T-helper 17 cell (primary cell): ENCODE measurements at regions not wholly inside any gene's neighbourhood (a gene's known extent, or its start where the extent isn't known, plus 50 kb on each side); places are given as distances from the start of the nearest gene placed in this dataset.

Experiments
- ATAC-seq: fragments of 150-1000 bp; cut with Tn5 transposase; 2 replicates; pipeline ENCODE4 v1.10.0; 2021; ENCODE audit warnings: mild to moderate bottlenecking, moderate library complexity
- DNase-seq, 3 donors: peaks; one replicate each; pipeline versions ENCODE4 v3.0.0 to v3.0.0-alpha.2; 2020 to 2021
- H3K9me3 ChIP-seq: one replicate; pipeline ENCODE4 v1.7.0; 2013; ENCODE audit warnings: low read length, mild to moderate bottlenecking; ENCODE audit not compliant: control insufficient read depth, poor library complexity, severe bottlenecking
- H3K27ac Mint-ChIP-seq: one replicate; pipeline ENCODE4 v1.8.0; 2022; ENCODE audit warnings: mild to moderate bottlenecking, moderate library complexity, mixed read lengths
- H3K27me3 Mint-ChIP-seq: one replicate; pipeline ENCODE4 v1.8.0; 2022; ENCODE audit warnings: mixed read lengths
- H3K36me3 Mint-ChIP-seq: one replicate; pipeline ENCODE4 v1.8.0; 2022; ENCODE audit warnings: low read depth, mixed read lengths
- H3K4me1 Mint-ChIP-seq: one replicate; pipeline ENCODE4 v1.8.0; 2022; ENCODE audit warnings: mild to moderate bottlenecking, mixed read lengths
- H3K4me3 Mint-ChIP-seq: one replicate; pipeline ENCODE4 v1.8.0; 2022; ENCODE audit warnings: mild to moderate bottlenecking, moderate library complexity, mixed read lengths

DNA sequence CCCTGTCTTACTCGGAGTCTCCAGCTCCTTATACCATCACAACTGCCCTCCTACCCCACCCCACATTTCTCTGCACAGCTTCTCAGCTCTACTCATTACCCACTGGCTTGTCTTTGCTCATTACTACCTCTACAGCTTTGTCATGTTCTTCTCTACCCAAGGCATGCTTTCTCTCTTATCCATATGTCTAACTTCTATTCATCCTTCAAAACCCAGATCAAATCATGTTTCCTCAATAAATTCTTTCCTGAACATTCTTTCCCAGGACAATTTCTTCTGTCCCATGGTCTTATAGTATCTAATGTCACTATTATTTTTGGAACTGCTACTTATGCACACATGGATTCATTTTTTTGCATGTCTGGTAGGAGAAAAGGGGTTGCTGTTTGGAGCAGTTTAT is 231.4 kb downstream of the PTEN start:
- no peaks in the 10 kb centered on the region for H3K36me3 Mint-ChIP-seq
- H3K4me3 Mint-ChIP-seq: no peak overlapping the region
- peaks cover 29% of the 10 kb centered on the region for H3K4me1 Mint-ChIP-seq
- H3K27me3 Mint-ChIP-seq: no peaks in the 10 kb centered on the region
- no peaks in the 10 kb centered on the region for H3K9me3 ChIP-seq
- no peak for ATAC-seq
- no peak overlapping the region for H3K27ac Mint-ChIP-seq
- no peak for DNase-seq

DNA sequence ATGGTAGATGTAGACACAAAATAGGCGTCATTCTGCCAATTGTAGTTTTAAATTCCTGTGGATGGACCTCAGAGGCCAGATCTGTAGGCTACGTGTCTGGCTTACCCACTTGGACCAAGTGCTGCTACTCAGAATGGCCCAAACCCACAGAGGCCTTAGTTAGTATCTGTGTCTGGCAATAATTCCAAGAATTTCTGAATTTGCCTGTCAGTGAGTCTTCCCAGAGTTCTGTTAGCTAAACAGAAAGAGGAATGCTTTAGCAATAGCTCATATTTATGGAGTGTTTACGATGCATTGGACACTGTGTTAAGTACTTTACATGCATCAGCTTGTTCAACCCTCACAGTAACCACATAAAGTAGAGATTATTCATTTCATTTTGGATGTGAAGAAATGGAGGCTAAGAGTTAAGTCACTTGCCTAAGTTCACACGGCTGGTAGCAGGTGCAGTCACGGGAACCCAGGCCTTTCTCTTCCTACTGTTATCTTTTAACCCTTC is 231.8 kb downstream of the PTEN start:
- Mint-ChIP-seq H3K4me3 (no peak overlapping the region), H3K27me3 (no peaks in the 10 kb centered on the region), H3K36me3 (no peaks in the 10 kb centered on the region), H3K27ac (no peak overlapping the region), H3K4me1 (peaks cover 24% of the 10 kb centered on the region)
- no peaks in the 10 kb centered on the region for H3K9me3 ChIP-seq
- DNase-seq (no peak), ATAC-seq (no peak)

DNA sequence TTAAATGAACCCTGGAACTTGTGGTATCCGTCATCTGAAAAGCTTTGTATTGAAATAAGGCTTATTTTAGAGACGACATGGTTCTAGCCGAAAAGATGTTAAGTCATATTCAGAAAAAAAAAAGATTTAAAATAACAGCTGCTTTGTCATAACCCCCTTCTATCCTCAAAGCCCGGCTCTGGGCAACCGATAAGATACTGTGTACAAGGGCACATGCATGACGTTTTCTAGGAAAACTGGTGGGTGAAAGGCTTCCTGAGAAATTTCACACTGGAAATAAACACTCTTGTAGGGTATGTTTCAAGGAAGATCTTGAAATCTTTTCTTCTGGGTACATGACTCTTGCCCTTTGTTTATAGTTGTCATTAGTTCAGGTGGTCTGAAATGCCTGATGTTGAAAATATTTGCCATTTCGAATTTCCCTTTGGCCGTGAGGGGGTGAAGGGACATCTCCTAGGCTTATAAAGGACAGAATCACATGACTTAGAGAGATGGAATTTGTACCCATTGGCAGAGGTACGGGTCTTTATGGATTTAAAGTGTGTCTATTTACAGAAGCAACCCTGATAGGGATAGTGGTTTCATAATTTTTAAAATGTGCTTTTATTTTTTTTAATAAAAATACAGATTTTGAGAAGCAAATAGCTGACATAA is 232.5 kb downstream of the PTEN start:
- H3K27ac Mint-ChIP-seq: no peak overlapping the region
- no peaks in the 10 kb centered on the region for H3K27me3 Mint-ChIP-seq
- no peaks in the 10 kb centered on the region for H3K36me3 Mint-ChIP-seq
- DNase-seq (no peak), ATAC-seq (no peak)
- H3K9me3 ChIP-seq: no peaks in the 10 kb centered on the region
- H3K4me1 Mint-ChIP-seq: peaks cover 19% of the 10 kb centered on the region
- no peak overlapping the region for H3K4me3 Mint-ChIP-seq

DNA sequence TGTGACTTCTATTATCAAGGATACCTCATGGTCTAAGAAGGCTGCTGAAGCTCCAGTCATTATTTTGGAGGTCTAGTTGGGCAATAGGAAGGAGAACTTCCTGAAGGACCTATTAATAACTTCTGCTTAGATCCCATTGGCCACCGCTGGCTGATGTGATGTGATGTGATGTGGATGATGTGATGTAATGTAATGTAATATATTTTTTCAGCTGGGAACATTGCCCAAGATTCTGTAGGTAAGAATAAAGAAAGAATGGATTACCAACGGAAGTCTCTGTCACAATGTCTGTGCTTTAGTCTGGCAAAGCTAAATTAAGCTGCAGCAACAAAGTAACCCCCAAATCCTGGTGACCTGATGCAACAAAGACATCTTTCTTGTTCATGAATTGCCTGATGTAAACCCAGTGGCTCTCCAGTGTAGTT is 233.7 kb downstream of the PTEN start:
- Mint-ChIP-seq H3K27ac (no peak overlapping the region), H3K36me3 (no peaks in the 10 kb centered on the region), H3K4me1 (peaks cover 8% of the 10 kb centered on the region), H3K4me3 (no peak overlapping the region), H3K27me3 (no peaks in the 10 kb centered on the region)
- no peak for DNase-seq
- H3K9me3 ChIP-seq: no peaks in the 10 kb centered on the region
- no peak for ATAC-seq

DNA sequence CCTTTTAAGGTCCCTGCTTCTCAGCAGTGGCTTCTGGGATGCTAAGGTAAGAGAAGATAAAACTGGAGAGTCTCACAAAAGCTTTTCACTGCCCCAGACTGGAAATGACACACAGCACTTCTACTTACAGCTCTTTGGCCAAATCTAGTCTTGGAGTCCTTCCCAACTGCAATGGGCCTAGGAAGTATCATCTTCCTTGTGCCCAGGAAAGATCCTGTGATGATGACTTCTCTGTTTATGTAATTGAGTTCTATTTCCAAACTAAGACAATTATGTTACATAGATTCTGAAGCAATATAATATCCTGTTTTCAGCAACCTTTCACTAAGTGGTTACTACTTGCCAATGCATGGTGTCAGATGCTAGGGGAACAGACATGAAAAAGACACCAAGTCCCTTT is 234.1 kb downstream of the PTEN start:
- Mint-ChIP-seq H3K4me1 (peaks cover 6% of the 10 kb centered on the region), H3K27me3 (no peaks in the 10 kb centered on the region), H3K36me3 (no peaks in the 10 kb centered on the region)

GRCh38 chr10:88100281-88100680 is 236.9 kb downstream of the PTEN start:
- Mint-ChIP-seq H3K4me3 (no peak overlapping the region), H3K27me3 (peaks cover 6% of the 10 kb centered on the region), H3K36me3 (no peaks in the 10 kb centered on the region), H3K27ac (no peak overlapping the region), H3K4me1 (no peaks in the 10 kb centered on the region)
- no peaks in the 10 kb centered on the region for H3K9me3 ChIP-seq
- ATAC-seq (no peak), DNase-seq (no peak)

More for the DNA sequence above, 234.1 kb downstream of the PTEN start:
- Mint-ChIP-seq H3K27ac (no peak overlapping the region), H3K4me3 (no peak overlapping the region)
- DNase-seq: no peak
- no peak for ATAC-seq
- no peaks in the 10 kb centered on the region for H3K9me3 ChIP-seq

GRCh38 chr10:88101666-88102065 is 238.2 kb downstream of the PTEN start:
- peaks cover 6% of the 10 kb centered on the region for H3K27me3 Mint-ChIP-seq
- H3K4me1 Mint-ChIP-seq: no peaks in the 10 kb centered on the region
- DNase-seq (no peak), ATAC-seq (no peak)
- H3K4me3 Mint-ChIP-seq: no peak overlapping the region
- no peak overlapping the region for H3K27ac Mint-ChIP-seq
- H3K36me3 Mint-ChIP-seq: no peaks in the 10 kb centered on the region
- H3K9me3 ChIP-seq: no peaks in the 10 kb centered on the region

GRCh38 chr10:88103576-88103975 is 240.2 kb downstream of the PTEN start:
- no peaks in the 10 kb centered on the region for H3K9me3 ChIP-seq
- peaks cover 9% of the 10 kb centered on the region for H3K4me1 Mint-ChIP-seq
- H3K27ac Mint-ChIP-seq: no peak overlapping the region
- peaks cover 6% of the 10 kb centered on the region for H3K27me3 Mint-ChIP-seq
- ATAC-seq: no peak
- DNase-seq: no peak
- no peak overlapping the region for H3K4me3 Mint-ChIP-seq
- no peaks in the 10 kb centered on the region for H3K36me3 Mint-ChIP-seq

- Mint-ChIP-seq H3K27ac (no peak overlapping the region), H3K36me3 (no peaks in the 10 kb centered on the region), H3K4me3 (no peak overlapping the region), H3K4me1 (peaks cover 9% of the 10 kb centered on the region), H3K27me3 (peaks cover 6% of the 10 kb centered on the region)
- DNase-seq (no peak), ATAC-seq (no peak)
- H3K9me3 ChIP-seq: no peaks in the 10 kb centered on the region
Observed at GRCh38 chr10:88104223-88104622, 240.8 kb downstream of the PTEN start.

GRCh38 chr10:88106366-88106765 is 242.9 kb downstream of the PTEN start:
- Mint-ChIP-seq H3K27ac (no peak overlapping the region), H3K4me1 (peaks cover 9% of the 10 kb centered on the region), H3K36me3 (no peaks in the 10 kb centered on the region), H3K27me3 (peaks cover 6% of the 10 kb centered on the region), H3K4me3 (no peak overlapping the region)
- no peaks in the 10 kb centered on the region for H3K9me3 ChIP-seq
- DNase-seq: no peak
- no peak for ATAC-seq

GRCh38 chr10:88107296-88108097 is 244.1 kb downstream of the PTEN start:
- Mint-ChIP-seq H3K27ac (peak overlapping the region; percentile 2), H3K27me3 (peaks cover 6% of the 10 kb centered on the region), H3K36me3 (no peaks in the 10 kb centered on the region), H3K4me1 (peaks cover 9% of the 10 kb centered on the region), H3K4me3 (no peak overlapping the region)
- no peaks in the 10 kb centered on the region for H3K9me3 ChIP-seq
- DNase-seq (no peak), ATAC-seq (no peak)

- no peaks in the 10 kb centered on the region for H3K9me3 ChIP-seq
- H3K27me3 Mint-ChIP-seq: peaks cover 6% of the 10 kb centered on the region
- peaks cover 9% of the 10 kb centered on the region for H3K4me1 Mint-ChIP-seq
- no peak overlapping the region for H3K4me3 Mint-ChIP-seq
- H3K36me3 Mint-ChIP-seq: no peaks in the 10 kb centered on the region
- ATAC-seq (peak; percentile 49), DNase-seq (no peak)
- no peak overlapping the region for H3K27ac Mint-ChIP-seq
Observed at GRCh38 chr10:88108115-88108610, 244.7 kb downstream of the PTEN start.

- H3K27ac Mint-ChIP-seq: no peak overlapping the region
- no peaks in the 10 kb centered on the region for H3K9me3 ChIP-seq
- H3K4me3 Mint-ChIP-seq: no peak overlapping the region
- H3K36me3 Mint-ChIP-seq: no peaks in the 10 kb centered on the region
- peaks cover 16% of the 10 kb centered on the region for H3K4me1 Mint-ChIP-seq
- no peaks in the 10 kb centered on the region for H3K27me3 Mint-ChIP-seq
- no peak for ATAC-seq
- no peak for DNase-seq
Observed at GRCh38 chr10:88110355-88110754, 246.9 kb downstream of the PTEN start.
